Right atrium auricular region (tissue), 2 donors: ENCODE measurements at regions not wholly inside any gene's neighbourhood (a gene's known extent, or its start where the extent isn't known, plus 50 kb on each side); places are given as distances from the start of the nearest gene placed in this dataset.
A peak's percentile ranks its signal among the peaks of the same experiment; 100 is the strongest.

Experiments used
- DNase-seq: peaks from one replicate; pipeline ENCODE4 v3.0.0-alpha.2; 2019; ENCODE audit warnings: low spot score
- H3K27ac ChIP-seq, 2 donors: fragments of 200-600 bp; sonication (generic); 1 replicate in 1 of 2; 2 replicates in 1 of 2; pipeline ENCODE4 v1.5.1; 2016 to 2019
- H3K27me3 ChIP-seq, 2 donors: fragments of 200-600 bp; sonication (generic); one replicate each; pipeline versions ENCODE4 v1.5.1 to v1.6.0; 2017 to 2019
- H3K36me3 ChIP-seq: fragments of 200-600 bp; sonication (generic); one replicate; pipeline ENCODE4 v1.5.1; 2016
- H3K4me1 ChIP-seq, 2 donors: fragments of 200-600 bp; sonication (generic); one replicate each; pipeline versions ENCODE4 v1.5.1 to v1.6.0; 2017 to 2019
- H3K4me3 ChIP-seq, 2 donors: fragments of 200-600 bp; sonication (generic); 1 replicate in 1 of 2; 2 replicates in 1 of 2; pipeline ENCODE4 v1.5.1; 2017 to 2019; ENCODE audit warnings: mild to moderate bottlenecking in 1 of 2, moderate library complexity in 1 of 2
- H3K9me3 ChIP-seq, 2 donors: fragments of 200-600 bp; sonication (generic); one replicate each; pipeline ENCODE4 v1.5.1; 2019
- CTCF ChIP-seq, 2 donors: fragments of 200-600 bp; sonication (generic); IDR thresholded peaks; one replicate each; pipeline ENCODE4 v1.5.1; 2019; ENCODE audit warnings: antibody characterized with exemption in 2 of 2

GRCh38 chr2:188897096-188897495 lies 77.1 kb upstream of the COL3A1 start:
- TF ChIP-seq CTCF (IDR thresholded peaks at IDR 0.05) = no peak
- Histone ChIP-seq H3K4me1 (no peaks in the 10 kb centered on the region), H3K4me3 (no peak overlapping the region), H3K27me3 (no peaks in the 10 kb centered on the region), H3K9me3 (no peaks in the 10 kb centered on the region), H3K27ac (peak overlapping the region; percentile 35 to 41), H3K36me3 (no peaks in the 10 kb centered on the region)
- no peak for DNase-seq

- no peaks in the 10 kb centered on the region for H3K36me3 ChIP-seq
- no peak for TF ChIP-seq CTCF (IDR thresholded peaks at IDR 0.05)
- H3K4me1 ChIP-seq = no peaks in the 10 kb centered on the region
- DNase-seq = no peak
- H3K4me3 ChIP-seq = no peak overlapping the region
- H3K9me3 ChIP-seq = no peaks in the 10 kb centered on the region
- peak overlapping the region; percentile 35 to 41 for H3K27ac ChIP-seq
- H3K27me3 ChIP-seq = no peaks in the 10 kb centered on the region
These were observed 75.9 kb upstream of the COL3A1 start for GRCh38 chr2:188898261-188898660.

GRCh38 chr2:188902901-188903491 lies 71.2 kb upstream of the COL3A1 start:
- Histone ChIP-seq H3K27me3 (no peaks in the 10 kb centered on the region), H3K27ac (no peak overlapping the region), H3K4me1 (no peaks in the 10 kb centered on the region), H3K9me3 (no peaks in the 10 kb centered on the region), H3K4me3 (no peak overlapping the region), H3K36me3 (no peaks in the 10 kb centered on the region)
- no peak for DNase-seq
- TF ChIP-seq CTCF (IDR thresholded peaks at IDR 0.05) = no peak

- H3K27ac ChIP-seq = no peak overlapping the region
- no peaks in the 10 kb centered on the region for H3K4me1 ChIP-seq
- no peak overlapping the region for H3K4me3 ChIP-seq
- no peaks in the 10 kb centered on the region for H3K9me3 ChIP-seq
- no peak for TF ChIP-seq CTCF (IDR thresholded peaks at IDR 0.05)
- no peak for DNase-seq
- no peaks in the 10 kb centered on the region for H3K27me3 ChIP-seq
- no peaks in the 10 kb centered on the region for H3K36me3 ChIP-seq
These were observed 70.4 kb upstream of the COL3A1 start for GRCh38 chr2:188903740-188904139.

GRCh38 chr2:188909036-188909435 lies 65.1 kb upstream of the COL3A1 start:
- no peak for DNase-seq
- H3K9me3 ChIP-seq = no peaks in the 10 kb centered on the region
- H3K36me3 ChIP-seq = no peaks in the 10 kb centered on the region
- TF ChIP-seq CTCF (IDR thresholded peaks at IDR 0.05) = no peak
- no peak overlapping the region for H3K27ac ChIP-seq
- no peaks in the 10 kb centered on the region for H3K4me1 ChIP-seq
- H3K27me3 ChIP-seq = no peaks in the 10 kb centered on the region
- no peak overlapping the region for H3K4me3 ChIP-seq

GRCh38 chr2:188916736-188917135 lies 57.4 kb upstream of the COL3A1 start:
- no peak for TF ChIP-seq CTCF (IDR thresholded peaks at IDR 0.05)
- no peak for DNase-seq
- no peaks in the 10 kb centered on the region for H3K27me3 ChIP-seq
- H3K4me1 ChIP-seq = no peaks in the 10 kb centered on the region
- no peaks in the 10 kb centered on the region for H3K9me3 ChIP-seq
- H3K4me3 ChIP-seq = no peak overlapping the region
- H3K36me3 ChIP-seq = no peaks in the 10 kb centered on the region
- no peak overlapping the region for H3K27ac ChIP-seq
